ENCODE measurements at regions not wholly inside any gene's neighbourhood (a gene's known extent, or its start where the extent isn't known, plus 50 kb on each side); places are given as distances from the start of the nearest gene placed in this dataset.
"Not testable (repeated sequence)": the region's sequence is repeated elsewhere in the genome, so short reads cannot be mapped to it uniquely, and the experiment has no call there.

GRCh38 chr12:73125148-73125547 lies 853.0 kb downstream of the TRHDE start:
- Histone ChIP-seq H3K27me3 (ENCODE audit: insufficient read depth, low read depth, low read length) (no peaks in the 10 kb centered on the region), H3K79me2 (replicated peaks; ENCODE audit: insufficient read depth, low read length) (no peaks in the 10 kb centered on the region), H3K4me2 (ENCODE audit: low read length) (no peak overlapping the region), H4K20me1 (ENCODE audit: insufficient read depth) (no peaks in the 10 kb centered on the region), H3K9me2 (ENCODE audit: insufficient read depth, low read length) (no peaks in the 10 kb centered on the region), H3F3A (ENCODE audit: insufficient read depth, low read length, poor library complexity, severe bottlenecking) (no peaks in the 10 kb centered on the region), H3K4me3 (ENCODE audit: low read length) (no peak overlapping the region), H3K27ac (ENCODE audit: low read length) (no peak overlapping the region), H2AFZ (ENCODE audit: low read depth, low read length) (no peak overlapping the region), H3K9ac (ENCODE audit: low read length) (no peak overlapping the region), H3K36me3 (ENCODE audit: insufficient read depth, low read length) (no peaks in the 10 kb centered on the region), H3K9me3 (ENCODE audit: low read length) (no peaks in the 10 kb centered on the region)
- no peak for TF ChIP-seq SMC3 (conservative IDR thresholded peaks at IDR 0.05; ENCODE audit: poor library complexity)
- no peak for TF ChIP-seq CTCF (IDR thresholded peaks at IDR 0.05; ENCODE audit: poor library complexity, severe bottlenecking)
- TF ChIP-seq POLR2AphosphoS5 (IDR thresholded peaks at IDR 0.05) = no peak
- no peak for TF ChIP-seq REST (IDR thresholded peaks at IDR 0.05; ENCODE audit: borderline replicate concordance)
- no peak for TF ChIP-seq RAD21 (conservative IDR thresholded peaks at IDR 0.05)
- TF ChIP-seq MXI1 (conservative IDR thresholded peaks at IDR 0.05; ENCODE audit: poor library complexity, severe bottlenecking) = no peak
- no peak for TF ChIP-seq TAF1 (IDR thresholded peaks at IDR 0.05; ENCODE audit: low read depth)
- no peak for TF ChIP-seq EZH2 (IDR thresholded peaks at IDR 0.05; ENCODE audit: borderline replicate concordance, insufficient read depth, low read length, poor library complexity, severe bottlenecking)
- no peak for TF ChIP-seq EP300 (conservative IDR thresholded peaks at IDR 0.05; ENCODE audit: poor library complexity, severe bottlenecking)

- Histone ChIP-seq H3F3A (ENCODE audit: insufficient read depth, low read length, poor library complexity, severe bottlenecking) (no peaks in the 10 kb centered on the region), H3K4me3 (ENCODE audit: low read length) (no peak overlapping the region), H3K27ac (ENCODE audit: low read length) (no peak overlapping the region), H3K9me3 (ENCODE audit: low read length) (no peaks in the 10 kb centered on the region), H3K9me2 (ENCODE audit: insufficient read depth, low read length) (no peaks in the 10 kb centered on the region), H2AFZ (ENCODE audit: low read depth, low read length) (no peak overlapping the region), H3K36me3 (ENCODE audit: insufficient read depth, low read length) (no peaks in the 10 kb centered on the region), H3K9ac (ENCODE audit: low read length) (no peak overlapping the region), H3K4me2 (ENCODE audit: low read length) (no peak overlapping the region), H4K20me1 (ENCODE audit: insufficient read depth) (no peaks in the 10 kb centered on the region), H3K27me3 (ENCODE audit: insufficient read depth, low read depth, low read length) (no peaks in the 10 kb centered on the region), H3K79me2 (replicated peaks; ENCODE audit: insufficient read depth, low read length) (no peaks in the 10 kb centered on the region)
- TF ChIP-seq TAF1 (IDR thresholded peaks at IDR 0.05; ENCODE audit: low read depth) (no peak), CTCF (IDR thresholded peaks at IDR 0.05; ENCODE audit: poor library complexity, severe bottlenecking) (no peak), RAD21 (conservative IDR thresholded peaks at IDR 0.05) (no peak), MXI1 (conservative IDR thresholded peaks at IDR 0.05; ENCODE audit: poor library complexity, severe bottlenecking) (no peak), REST (IDR thresholded peaks at IDR 0.05; ENCODE audit: borderline replicate concordance) (no peak), EP300 (conservative IDR thresholded peaks at IDR 0.05; ENCODE audit: poor library complexity, severe bottlenecking) (no peak), POLR2AphosphoS5 (IDR thresholded peaks at IDR 0.05) (no peak), SMC3 (conservative IDR thresholded peaks at IDR 0.05; ENCODE audit: poor library complexity) (no peak), EZH2 (IDR thresholded peaks at IDR 0.05; ENCODE audit: borderline replicate concordance, insufficient read depth, low read length, poor library complexity, severe bottlenecking) (no peak)
Observed at GRCh38 chr12:73136386-73136785, 864.2 kb downstream of the TRHDE start.

- H3K4me2 ChIP-seq (ENCODE audit: low read length); H4K20me1 ChIP-seq (ENCODE audit: insufficient read depth); H3K9ac ChIP-seq (ENCODE audit: low read length); H3K79me2 ChIP-seq (replicated peaks; ENCODE audit: insufficient read depth, low read length); H3K9me2 ChIP-seq (ENCODE audit: insufficient read depth, low read length); H3K27ac ChIP-seq (ENCODE audit: low read length); H3K27me3 ChIP-seq (ENCODE audit: insufficient read depth, low read depth, low read length); H3K9me3 ChIP-seq (ENCODE audit: low read length); H3K4me3 ChIP-seq (ENCODE audit: low read length); H2AFZ ChIP-seq (ENCODE audit: low read depth, low read length); H3K36me3 ChIP-seq (ENCODE audit: insufficient read depth, low read length); H3F3A ChIP-seq (ENCODE audit: insufficient read depth, low read length, poor library complexity, severe bottlenecking): not testable (repeated sequence)
Observed at GRCh38 chr12:73139642-73140041, 867.5 kb downstream of the TRHDE start.

Measured in neural cell (in vitro differentiated cells).